HG03442 (cell line): ENCODE measurements at regions not wholly inside any gene's neighbourhood (a gene's known extent, or its start where the extent isn't known, plus 50 kb on each side); places are given as distances from the start of the nearest gene placed in this dataset.
"Not testable (repeated sequence)": the region's sequence is repeated elsewhere in the genome, so short reads cannot be mapped to it uniquely, and the experiment has no call there.

ENCODE experiments used
- ATAC-seq: cut with Tn5 transposase; IDR thresholded peaks from one replicate; pipeline ENCODE4 v1.9.1; 2021; ENCODE audit warnings: mild to moderate bottlenecking, moderate library complexity; ENCODE audit not compliant: unreplicated experiment

GRCh38 chr7:13259930-13260329, 572.5 kb downstream of the ARL4A start:
- no peak for ATAC-seq

DNA sequence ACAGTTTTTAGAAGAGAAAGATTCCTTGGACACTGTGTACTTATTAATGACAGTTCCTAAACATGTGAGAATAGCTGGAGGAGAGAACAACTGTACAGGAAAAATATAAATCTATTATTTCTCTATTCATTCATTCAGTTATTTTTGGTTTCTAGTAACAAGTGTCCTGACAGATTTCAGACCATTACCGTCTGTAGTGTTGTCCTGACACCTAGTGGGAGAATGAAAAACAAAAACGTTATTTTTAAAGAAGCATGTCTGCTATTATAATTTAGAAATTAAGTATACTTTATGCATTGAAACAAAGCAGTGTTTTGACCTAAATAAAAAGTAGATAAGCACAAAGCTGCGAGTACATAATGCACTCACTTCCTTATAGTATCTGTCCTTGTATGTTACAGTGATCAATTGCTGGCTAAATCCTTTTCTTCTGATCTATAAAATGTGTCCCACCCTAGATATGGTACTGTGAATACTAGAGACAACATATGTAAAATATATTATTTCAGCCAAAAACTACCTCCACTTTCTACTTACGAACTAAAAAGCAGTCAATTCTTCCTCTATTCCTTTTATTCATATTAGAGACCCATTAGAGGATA, 575.6 kb downstream of the ARL4A start:
- ATAC-seq = no peak

- no peak for ATAC-seq
Observed at GRCh38 chr7:13265271-13265670, 577.8 kb downstream of the ARL4A start.

- not testable (repeated sequence) for ATAC-seq
Observed at GRCh38 chr7:13274205-13274604, 586.8 kb downstream of the ARL4A start.

DNA sequence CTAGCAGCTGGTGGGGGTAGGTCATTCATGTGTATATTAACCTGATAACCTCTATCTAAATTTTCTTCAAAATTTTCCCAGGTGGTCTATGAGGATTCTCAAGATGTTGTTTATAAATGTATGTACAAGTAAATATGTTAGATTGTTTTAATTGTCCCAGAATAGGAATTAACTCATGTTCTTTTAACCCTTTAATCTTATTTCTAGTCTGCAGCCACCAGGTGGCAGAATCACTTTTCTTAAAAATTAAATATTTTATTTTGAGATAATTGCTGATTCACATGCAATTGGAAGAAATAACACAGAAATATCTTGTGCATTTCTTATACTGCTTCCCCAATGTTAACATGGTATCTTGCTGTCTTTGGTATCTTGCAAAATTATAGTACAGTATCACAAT, 589.5 kb downstream of the ARL4A start:
- no peak for ATAC-seq

GRCh38 chr7:13278020-13278419, 590.6 kb downstream of the ARL4A start:
- ATAC-seq = no peak

GRCh38 chr7:13279854-13280435, 592.5 kb downstream of the ARL4A start:
- no peak for ATAC-seq

GRCh38 chr7:13282377-13282980, 595.0 kb downstream of the ARL4A start:
- ATAC-seq = no peak

- no peak for ATAC-seq
Observed at GRCh38 chr7:13286916-13287315, 599.5 kb downstream of the ARL4A start.

GRCh38 chr7:13288516-13288915, 601.1 kb downstream of the ARL4A start:
- no peak for ATAC-seq

DNA sequence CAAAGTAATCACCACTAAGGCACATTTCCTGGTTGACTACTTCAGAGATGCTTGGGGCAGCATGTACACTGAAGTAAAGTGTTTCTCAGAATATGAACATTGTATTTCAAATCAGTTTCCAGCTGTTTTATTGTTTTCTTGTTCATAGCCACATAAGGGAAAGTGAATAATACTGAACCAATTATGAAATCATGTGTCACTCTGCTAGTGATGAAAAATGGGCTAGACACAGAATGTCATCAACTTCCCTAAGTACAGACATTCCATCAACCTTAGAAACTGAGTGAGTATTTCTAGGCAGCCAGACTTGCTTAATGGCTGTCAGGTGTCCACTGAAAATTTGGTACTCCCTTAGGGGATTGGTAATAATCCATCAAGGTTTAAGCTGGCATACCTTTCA, 603.5 kb downstream of the ARL4A start:
- ATAC-seq = no peak

- no peak for ATAC-seq
Observed at GRCh38 chr7:13293264-13294002, 606.0 kb downstream of the ARL4A start.

- no peak for ATAC-seq
Observed at GRCh38 chr7:13307040-13307439, 619.6 kb downstream of the ARL4A start.

GRCh38 chr7:13308423-13308822, 621.0 kb downstream of the ARL4A start:
- ATAC-seq = no peak

GRCh38 chr7:13309535-13309934, 622.1 kb downstream of the ARL4A start:
- ATAC-seq = no peak

DNA sequence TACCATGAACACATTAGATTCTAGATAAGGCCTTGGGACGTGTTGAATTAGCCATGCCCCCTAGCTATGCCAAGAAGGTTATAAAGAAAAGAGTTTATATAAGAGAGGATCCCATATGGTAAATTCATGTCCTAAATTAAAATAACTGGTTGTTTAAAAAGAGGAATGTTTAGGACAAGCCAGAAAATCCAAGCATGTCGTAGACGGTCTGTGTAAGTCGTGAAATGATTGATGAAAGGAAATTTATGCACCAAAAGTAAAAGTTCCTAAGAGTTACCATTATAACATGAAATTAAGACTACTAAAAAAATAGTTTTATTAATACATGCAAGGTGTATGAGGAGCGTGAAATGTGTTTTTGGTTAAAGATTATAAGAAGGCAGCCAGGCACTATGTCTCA, 624.9 kb downstream of the ARL4A start:
- no peak for ATAC-seq

DNA sequence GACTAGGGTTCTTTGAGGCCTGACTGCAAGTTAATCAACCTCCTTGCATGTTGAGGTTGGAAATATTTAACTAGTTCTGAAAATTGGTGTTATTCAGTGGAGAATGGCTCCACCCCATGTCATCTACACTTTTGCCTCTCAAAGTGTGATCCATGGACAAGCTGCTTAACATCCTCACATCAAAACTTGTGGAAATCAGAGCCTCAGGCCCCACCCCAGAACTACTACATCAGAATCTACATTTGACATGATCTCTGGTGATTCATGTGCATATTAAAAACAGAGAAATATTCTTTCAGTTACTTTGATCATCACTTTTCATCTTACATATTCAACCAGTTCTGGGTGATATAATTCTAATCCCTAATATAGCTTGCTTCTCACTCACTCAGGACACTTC, 632.9 kb downstream of the ARL4A start:
- ATAC-seq = no peak

DNA sequence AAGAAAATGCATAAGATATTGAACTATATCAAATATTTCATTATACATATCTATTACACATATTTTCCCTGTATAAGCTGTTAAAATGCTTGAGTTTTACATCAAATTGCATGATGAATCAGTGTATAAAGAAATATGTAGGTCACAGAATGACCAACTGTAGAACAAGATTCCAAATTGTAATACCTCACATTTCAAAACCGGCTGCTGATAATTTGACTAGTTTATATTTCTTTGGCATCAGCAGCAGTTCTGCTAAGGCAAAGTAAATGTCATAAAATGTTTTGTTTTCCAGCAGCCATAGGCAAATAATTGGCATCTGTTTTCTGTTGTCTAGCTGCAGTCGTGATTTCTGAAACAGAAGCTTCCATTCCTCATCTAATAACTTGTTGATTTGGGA, 633.9 kb downstream of the ARL4A start:
- ATAC-seq = no peak

GRCh38 chr7:13322126-13322525, 634.7 kb downstream of the ARL4A start:
- no peak for ATAC-seq

DNA sequence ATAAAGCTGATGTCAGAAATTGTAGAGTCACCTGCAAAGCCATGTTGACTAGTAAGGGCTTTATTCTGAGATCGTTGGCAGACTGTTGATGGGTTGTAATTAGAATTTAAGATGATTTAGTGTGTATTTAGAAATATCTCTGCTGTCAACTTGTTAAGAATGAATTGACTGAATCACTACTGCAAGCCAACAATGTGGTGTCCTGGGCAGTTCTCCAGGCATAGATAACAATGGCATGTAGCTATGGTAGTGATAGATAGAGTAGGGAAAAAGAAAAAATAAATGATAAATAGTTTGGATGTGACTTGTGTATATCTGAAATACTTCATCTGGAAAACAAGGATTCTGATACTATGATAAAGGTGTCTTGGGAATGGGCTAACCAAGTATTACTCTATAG, 640.2 kb downstream of the ARL4A start:
- no peak for ATAC-seq

DNA sequence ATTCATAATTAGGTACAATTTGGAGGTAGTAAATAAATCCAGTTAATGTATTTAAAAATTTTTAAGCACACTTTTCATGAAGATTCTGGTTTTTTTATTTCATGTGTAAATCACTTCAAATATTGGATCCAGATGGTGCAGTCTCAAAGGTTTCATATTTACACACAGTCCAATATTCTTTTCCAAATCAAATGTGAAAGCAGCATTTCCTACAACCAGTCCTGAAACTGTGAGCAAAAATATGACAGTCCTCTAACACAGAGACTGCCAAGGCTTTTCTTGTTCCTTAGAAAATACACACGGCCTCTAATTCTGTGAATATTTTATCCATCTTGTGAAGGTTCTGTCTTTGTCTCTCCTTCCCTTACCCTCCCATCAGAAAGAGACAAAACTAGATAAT, 645.9 kb downstream of the ARL4A start:
- no peak for ATAC-seq

- ATAC-seq = no peak
Observed at GRCh38 chr7:13336227-13336626, 648.8 kb downstream of the ARL4A start.
